ENCODE measurements at regions not wholly inside any gene's neighbourhood (a gene's known extent, or its start where the extent isn't known, plus 50 kb on each side); places are given as distances from the start of the nearest gene placed in this dataset.

DNA sequence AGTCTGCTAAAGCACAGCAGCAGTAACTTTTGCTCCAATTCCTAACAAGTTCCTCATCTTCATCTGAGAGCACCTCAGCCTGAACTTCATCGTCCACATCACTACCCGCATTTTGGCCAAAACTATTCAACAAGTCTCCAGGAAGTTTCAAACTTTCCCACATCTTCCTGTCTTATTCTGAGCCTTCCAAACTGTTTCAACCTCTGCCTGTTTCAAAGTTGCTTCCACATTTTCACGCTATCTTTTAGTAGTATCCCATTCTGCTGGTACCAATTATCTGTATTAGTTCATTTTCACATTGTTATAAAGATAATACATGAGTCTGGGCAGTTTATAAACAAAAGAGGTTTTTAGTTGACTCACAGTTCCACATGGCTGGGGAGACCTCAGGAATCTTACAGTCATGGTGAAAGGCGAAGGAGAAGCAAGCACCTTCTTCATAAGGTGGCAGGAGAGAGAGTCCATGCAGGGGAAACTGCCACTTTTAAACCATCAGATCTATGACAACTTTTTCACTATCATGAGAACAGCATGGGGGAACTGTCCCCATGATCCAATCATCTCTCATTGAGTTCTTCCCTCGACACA is 99.4 kb upstream of the GRIK2 start:
- H3K27ac ChIP-seq (ENCODE audit: low read depth, low read length, severe bottlenecking): no peak overlapping the region
- no peaks in the 10 kb centered on the region for H3K36me3 ChIP-seq (ENCODE audit: control insufficient read depth, insufficient read depth, low read length)
- H3K4me3 ChIP-seq (ENCODE audit: extremely low read depth, insufficient read depth, low read length, poor library complexity, severe bottlenecking): no peak overlapping the region
- H3K9me3 ChIP-seq (ENCODE audit: control insufficient read depth, low read length): no peaks in the 10 kb centered on the region
- whole genome bisulfite sequencing, 2 experiments (ENCODE audit: insufficient coverage in 2 of 2): 85 to 92% methylated on average over 2 of the region's 5 CpGs
- no peaks in the 10 kb centered on the region for H3K4me1 ChIP-seq (ENCODE audit: control insufficient read depth, insufficient read depth, low read length, poor library complexity, severe bottlenecking)

DNA sequence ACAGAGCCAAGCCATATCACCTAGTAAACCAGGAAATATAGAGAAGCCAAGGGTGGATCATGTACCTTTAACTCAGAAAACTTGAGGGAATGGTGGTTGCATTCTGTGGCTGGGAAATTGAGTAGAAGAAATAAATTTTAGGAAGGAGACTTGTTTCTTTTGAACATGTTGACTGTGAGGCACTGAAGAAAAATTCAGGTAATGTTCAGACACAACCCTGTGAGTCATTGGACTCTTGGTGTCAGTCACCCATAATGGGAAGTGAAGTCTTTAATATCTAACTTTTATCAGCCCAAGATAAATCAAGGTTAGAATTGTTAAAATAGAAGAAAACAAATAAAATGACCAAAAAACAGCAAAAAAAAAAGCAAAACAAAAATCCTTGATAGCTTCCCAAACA is 98.8 kb upstream of the GRIK2 start:
- Histone ChIP-seq H3K9me3 (ENCODE audit: control insufficient read depth, low read length) (no peaks in the 10 kb centered on the region), H3K4me3 (ENCODE audit: extremely low read depth, insufficient read depth, low read length, poor library complexity, severe bottlenecking) (no peak overlapping the region), H3K36me3 (ENCODE audit: control insufficient read depth, insufficient read depth, low read length) (no peaks in the 10 kb centered on the region), H3K27ac (ENCODE audit: low read depth, low read length, severe bottlenecking) (no peak overlapping the region), H3K4me1 (ENCODE audit: control insufficient read depth, insufficient read depth, low read length, poor library complexity, severe bottlenecking) (no peaks in the 10 kb centered on the region)

DNA sequence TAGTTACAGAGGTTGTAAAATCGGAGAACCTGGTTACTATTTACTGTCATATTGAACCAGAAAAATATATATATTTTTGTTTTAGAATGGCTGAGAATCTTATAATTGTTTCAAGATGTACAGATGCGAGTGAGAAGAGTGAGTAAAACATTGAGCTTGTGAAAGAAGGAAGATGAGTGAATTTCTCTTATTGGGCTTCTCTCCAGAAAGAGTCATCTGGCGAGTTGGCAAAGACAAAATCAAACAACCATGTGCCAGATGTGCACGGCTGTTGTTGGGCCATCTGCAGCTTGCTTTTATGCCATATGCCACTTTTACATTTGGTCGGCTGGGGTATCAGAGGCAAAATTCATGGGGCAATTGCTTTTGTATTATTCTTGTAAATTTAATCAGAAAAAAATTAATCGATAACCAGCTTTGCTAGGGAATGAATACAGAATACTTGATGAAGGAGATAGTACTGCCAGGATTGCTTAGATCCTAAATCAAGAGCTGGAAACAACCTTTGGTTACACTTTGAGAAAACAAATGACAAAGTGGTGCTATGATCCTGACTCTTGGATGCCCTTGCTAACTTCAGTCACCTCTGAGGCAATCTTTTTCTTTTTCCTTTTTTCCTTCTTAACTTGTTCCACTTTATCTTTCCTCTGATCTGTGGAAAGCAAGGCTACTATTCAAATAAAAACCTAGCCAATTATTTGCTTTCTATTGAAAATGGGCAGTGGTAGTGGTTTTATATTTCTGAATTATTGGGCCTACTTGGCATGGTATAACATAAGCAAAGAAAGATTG is 97.1 kb upstream of the GRIK2 start:
- Histone ChIP-seq H3K36me3 (ENCODE audit: control insufficient read depth, insufficient read depth, low read length) (no peaks in the 10 kb centered on the region), H3K4me1 (ENCODE audit: control insufficient read depth, insufficient read depth, low read length, poor library complexity, severe bottlenecking) (no peaks in the 10 kb centered on the region), H3K9me3 (ENCODE audit: control insufficient read depth, low read length) (no peaks in the 10 kb centered on the region), H3K27ac (ENCODE audit: low read depth, low read length, severe bottlenecking) (no peak overlapping the region), H3K4me3 (ENCODE audit: extremely low read depth, insufficient read depth, low read length, poor library complexity, severe bottlenecking) (no peak overlapping the region)
- WGBS, 2 experiments (ENCODE audit: insufficient coverage in 2 of 2): 71 to 76% methylated on average over 3 to 4 of the region's 6 CpGs

DNA sequence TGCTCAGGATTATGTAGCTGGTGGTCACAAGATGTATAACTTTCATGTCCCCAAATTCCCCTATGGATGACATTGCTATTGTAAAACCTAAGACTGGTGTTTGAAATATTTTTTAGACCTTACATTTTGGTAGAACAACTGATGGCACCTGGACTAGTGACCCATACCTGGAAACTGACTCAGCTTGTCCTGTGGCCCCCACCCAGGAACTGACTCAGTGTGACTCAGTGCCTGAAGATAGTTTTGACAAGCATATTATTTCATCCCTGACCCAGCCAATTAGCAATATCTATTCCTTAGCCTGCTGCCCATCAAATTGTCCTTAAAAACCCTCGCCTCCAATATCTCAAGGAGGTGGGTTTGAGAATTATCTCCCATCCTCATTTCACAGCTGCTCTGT is 90.9 kb upstream of the GRIK2 start:
- no peak overlapping the region for H3K4me3 ChIP-seq (ENCODE audit: extremely low read depth, insufficient read depth, low read length, poor library complexity, severe bottlenecking)
- no peaks in the 10 kb centered on the region for H3K36me3 ChIP-seq (ENCODE audit: control insufficient read depth, insufficient read depth, low read length)
- no peak overlapping the region for H3K27ac ChIP-seq (ENCODE audit: low read depth, low read length, severe bottlenecking)
- H3K9me3 ChIP-seq (ENCODE audit: control insufficient read depth, low read length): peaks cover 4% of the 10 kb centered on the region
- H3K4me1 ChIP-seq (ENCODE audit: control insufficient read depth, insufficient read depth, low read length, poor library complexity, severe bottlenecking): no peaks in the 10 kb centered on the region
- WGBS, 2 experiments (ENCODE audit: insufficient coverage in 2 of 2): no CpG with 5 or more reads among the region's 1 CpG

DNA sequence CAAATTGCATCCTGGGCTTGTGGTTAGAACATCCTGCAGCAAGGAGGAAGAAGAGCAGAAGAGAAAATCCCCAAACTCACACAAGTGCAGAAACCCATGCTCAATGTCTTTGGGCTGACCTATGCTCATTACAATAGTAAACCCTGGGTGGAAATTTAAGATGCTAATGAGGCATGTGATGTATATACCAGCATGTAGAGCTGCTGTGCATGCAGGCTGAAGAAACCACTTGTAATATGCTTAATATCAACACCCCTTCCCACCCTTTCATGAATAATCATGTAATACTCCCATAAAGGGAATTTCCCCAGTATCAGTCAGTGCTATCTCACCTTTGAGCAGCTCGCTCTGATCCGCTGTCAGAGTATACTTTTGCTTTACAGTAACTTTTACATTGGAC is 90.0 kb upstream of the GRIK2 start:
- H3K36me3 ChIP-seq (ENCODE audit: control insufficient read depth, insufficient read depth, low read length): no peaks in the 10 kb centered on the region
- WGBS, 2 experiments (ENCODE audit: insufficient coverage in 2 of 2): no CpG with 5 or more reads among the region's 2 CpGs

DNA sequence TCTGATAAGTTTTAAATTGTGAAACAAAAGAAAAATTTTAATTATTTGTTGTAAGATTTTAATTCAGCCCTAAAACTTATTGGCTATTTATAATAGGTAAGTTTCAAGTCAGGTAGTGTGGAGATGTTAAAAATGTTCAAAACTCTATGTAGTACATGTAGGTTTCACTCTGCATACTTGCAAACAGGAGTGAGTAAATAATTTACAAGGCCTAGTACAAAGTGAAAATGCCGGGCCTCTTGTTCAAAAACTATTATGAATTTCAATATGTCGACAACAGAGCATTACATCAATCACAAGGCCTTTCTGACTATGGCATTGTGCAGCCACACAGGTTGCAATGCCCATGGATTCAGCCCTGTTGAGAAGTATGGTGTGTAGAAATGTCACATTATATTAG is 80.9 kb upstream of the GRIK2 start:
- no peaks in the 10 kb centered on the region for H3K36me3 ChIP-seq (ENCODE audit: control insufficient read depth, insufficient read depth, low read length)
- H3K27ac ChIP-seq (ENCODE audit: low read depth, low read length, severe bottlenecking): no peak overlapping the region
- no CpG with 5 or more reads among the region's 2 CpGs for whole genome bisulfite sequencing, 2 experiments (ENCODE audit: insufficient coverage in 2 of 2)
- H3K4me3 ChIP-seq (ENCODE audit: extremely low read depth, insufficient read depth, low read length, poor library complexity, severe bottlenecking): no peak overlapping the region
- no peaks in the 10 kb centered on the region for H3K9me3 ChIP-seq (ENCODE audit: control insufficient read depth, low read length)
- H3K4me1 ChIP-seq (ENCODE audit: control insufficient read depth, insufficient read depth, low read length, poor library complexity, severe bottlenecking): no peaks in the 10 kb centered on the region

More for the DNA sequence above, 90.0 kb upstream of the GRIK2 start:
- H3K4me1 ChIP-seq (ENCODE audit: control insufficient read depth, insufficient read depth, low read length, poor library complexity, severe bottlenecking): no peaks in the 10 kb centered on the region
- H3K4me3 ChIP-seq (ENCODE audit: extremely low read depth, insufficient read depth, low read length, poor library complexity, severe bottlenecking): no peak overlapping the region
- no peak overlapping the region for H3K27ac ChIP-seq (ENCODE audit: low read depth, low read length, severe bottlenecking)
- peaks cover 4% of the 10 kb centered on the region for H3K9me3 ChIP-seq (ENCODE audit: control insufficient read depth, low read length)

DNA sequence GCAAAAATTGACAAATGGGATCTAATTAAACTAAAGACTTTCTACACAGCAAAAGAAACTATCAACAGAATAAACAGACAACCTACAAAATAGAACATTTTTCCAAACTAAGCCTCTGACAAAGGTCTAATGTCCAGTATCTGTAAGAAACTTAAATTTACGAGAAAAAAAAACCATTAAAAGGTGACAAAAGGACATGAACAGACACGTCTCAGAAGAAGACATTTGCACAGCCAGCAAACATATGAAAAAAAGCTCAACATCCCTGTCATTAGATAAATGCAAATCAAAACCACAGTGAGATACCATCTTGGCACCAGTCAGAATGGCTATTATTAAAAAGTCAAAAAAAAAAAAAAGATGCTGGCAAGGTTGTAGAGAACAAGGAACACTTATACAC is 70.6 kb upstream of the GRIK2 start:
- no peaks in the 10 kb centered on the region for H3K9me3 ChIP-seq (ENCODE audit: control insufficient read depth, low read length)
- H3K4me1 ChIP-seq (ENCODE audit: control insufficient read depth, insufficient read depth, low read length, poor library complexity, severe bottlenecking): no peaks in the 10 kb centered on the region
- 69% methylated on average over 2 of the region's 2 CpGs; no CpG with 5 or more reads in 1 of the 2 experiments for WGBS, 2 experiments (ENCODE audit: insufficient coverage in 2 of 2)
- no peak overlapping the region for H3K27ac ChIP-seq (ENCODE audit: low read depth, low read length, severe bottlenecking)
- no peaks in the 10 kb centered on the region for H3K36me3 ChIP-seq (ENCODE audit: control insufficient read depth, insufficient read depth, low read length)
- no peak overlapping the region for H3K4me3 ChIP-seq (ENCODE audit: extremely low read depth, insufficient read depth, low read length, poor library complexity, severe bottlenecking)

DNA sequence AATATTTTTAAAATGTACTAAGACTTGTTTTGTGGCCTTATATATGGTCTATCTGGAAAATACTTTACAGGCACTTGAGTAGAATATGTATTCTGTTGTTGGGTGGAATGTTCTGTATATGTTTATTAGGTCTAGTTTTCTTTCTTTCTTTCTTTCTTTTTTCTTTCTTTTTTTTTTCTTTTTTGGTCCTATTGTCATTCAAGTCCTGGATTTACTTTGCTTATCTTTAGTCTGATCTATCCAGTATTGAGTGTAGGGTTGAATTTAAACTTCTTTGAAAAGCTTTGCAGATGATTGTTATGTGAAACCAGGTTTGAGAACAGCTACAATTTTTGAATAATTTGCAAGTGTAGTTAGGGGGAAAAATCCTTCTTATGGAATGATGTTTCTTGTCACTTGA is 67.1 kb upstream of the GRIK2 start:
- Histone ChIP-seq H3K4me3 (ENCODE audit: extremely low read depth, insufficient read depth, low read length, poor library complexity, severe bottlenecking) (no peak overlapping the region), H3K4me1 (ENCODE audit: control insufficient read depth, insufficient read depth, low read length, poor library complexity, severe bottlenecking) (no peaks in the 10 kb centered on the region), H3K36me3 (ENCODE audit: control insufficient read depth, insufficient read depth, low read length) (no peaks in the 10 kb centered on the region), H3K27ac (ENCODE audit: low read depth, low read length, severe bottlenecking) (no peak overlapping the region), H3K9me3 (ENCODE audit: control insufficient read depth, low read length) (no peaks in the 10 kb centered on the region)

DNA sequence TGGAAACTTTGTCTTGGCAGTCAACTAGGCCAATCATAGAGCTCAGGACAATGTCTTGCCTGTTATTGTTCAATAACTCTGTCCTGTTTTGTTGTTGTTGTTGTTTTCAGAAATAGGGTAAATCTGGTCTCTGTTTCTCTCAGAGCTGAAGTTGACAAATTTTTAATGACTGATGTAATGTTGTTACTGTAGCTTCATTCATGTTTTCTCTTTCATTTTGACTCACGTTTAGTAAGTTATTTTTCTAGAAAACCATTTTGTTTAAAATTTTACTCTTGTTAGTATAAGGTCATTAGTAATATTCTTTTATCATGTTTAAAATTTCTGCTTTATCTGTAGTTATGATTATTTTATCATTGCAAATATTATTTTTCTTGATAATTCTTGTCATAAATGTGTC is 51.6 kb upstream of the GRIK2 start:
- no peak overlapping the region for H3K4me3 ChIP-seq (ENCODE audit: extremely low read depth, insufficient read depth, low read length, poor library complexity, severe bottlenecking)
- no peaks in the 10 kb centered on the region for H3K36me3 ChIP-seq (ENCODE audit: control insufficient read depth, insufficient read depth, low read length)
- no peaks in the 10 kb centered on the region for H3K9me3 ChIP-seq (ENCODE audit: control insufficient read depth, low read length)
- no peak overlapping the region for H3K27ac ChIP-seq (ENCODE audit: low read depth, low read length, severe bottlenecking)
- H3K4me1 ChIP-seq (ENCODE audit: control insufficient read depth, insufficient read depth, low read length, poor library complexity, severe bottlenecking): peaks cover 3% of the 10 kb centered on the region
- no CpG with 5 or more reads among the region's 1 CpG for WGBS, 2 experiments (ENCODE audit: insufficient coverage in 2 of 2)

Data from mesodermal cell (in vitro differentiated cells).